SKM-1 (cell line): ENCODE measurements at regions not wholly inside any gene's neighbourhood (a gene's known extent, or its start where the extent isn't known, plus 50 kb on each side); places are given as distances from the start of the nearest gene placed in this dataset.

Experiments
- DNase-seq: peaks from one replicate; lab custom pipeline; 2025; ENCODE audit not compliant: unreplicated experiment; lab: John Stamatoyannopoulos, UW

DNA sequence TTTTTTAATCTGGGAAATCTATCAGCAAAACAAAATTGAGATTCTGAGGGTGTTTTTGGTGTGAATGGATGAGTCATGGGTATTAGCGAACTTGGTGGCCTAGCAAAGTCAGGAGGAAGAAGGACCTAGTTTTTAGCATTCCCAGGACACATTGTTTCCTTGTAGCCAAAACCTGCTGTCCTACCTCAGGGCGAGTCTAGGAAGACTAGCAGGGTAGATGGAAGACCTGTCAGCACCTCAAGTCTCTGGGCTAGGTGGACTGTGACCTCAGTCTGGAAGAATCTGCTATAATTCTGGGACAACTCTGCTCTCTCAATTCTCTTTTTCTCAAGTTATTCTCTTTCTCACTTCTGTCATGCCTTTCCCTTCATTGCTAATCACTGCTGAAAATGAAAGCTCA lies 1399.3 kb upstream of the LRRTM1 start:
- DNase-seq = no peak

DNA sequence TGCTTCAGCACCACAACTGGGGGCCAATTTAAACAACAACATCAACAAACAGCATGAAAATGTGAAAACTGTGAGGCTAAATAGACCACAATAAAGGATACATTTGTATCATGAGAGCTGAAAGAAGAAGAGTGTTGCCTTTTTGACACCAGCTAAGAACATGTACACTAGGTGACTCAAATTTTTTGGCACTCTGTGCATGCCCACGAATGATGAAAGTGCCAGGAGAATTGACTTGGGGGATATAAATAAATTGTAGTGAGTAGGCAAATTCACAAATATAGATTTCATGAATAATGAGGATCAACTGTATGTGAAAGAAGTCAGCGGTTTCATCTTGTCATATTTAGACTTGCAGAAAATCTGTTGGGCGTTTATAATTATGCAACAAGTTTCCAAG lies 1388.0 kb upstream of the LRRTM1 start:
- no peak for DNase-seq

DNA sequence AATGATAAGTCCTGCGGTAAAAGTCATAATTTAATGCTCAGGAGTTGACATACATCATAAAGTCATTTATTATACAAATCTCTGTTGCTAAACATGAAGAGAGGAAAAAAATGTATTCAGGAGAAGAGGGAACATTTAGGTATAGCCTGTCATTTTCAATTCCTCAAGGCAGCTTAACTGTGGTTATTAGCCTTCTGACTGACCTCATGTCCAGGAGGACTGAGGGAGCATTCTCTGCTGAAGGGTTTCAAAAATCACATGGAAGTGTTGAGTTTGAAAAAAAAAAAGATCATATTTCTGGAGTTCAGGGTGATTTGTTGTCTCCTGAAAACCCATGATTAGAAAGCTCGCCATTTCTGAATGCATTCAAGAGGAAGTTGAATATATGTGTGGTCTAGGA lies 1371.1 kb upstream of the LRRTM1 start:
- no peak for DNase-seq

DNA sequence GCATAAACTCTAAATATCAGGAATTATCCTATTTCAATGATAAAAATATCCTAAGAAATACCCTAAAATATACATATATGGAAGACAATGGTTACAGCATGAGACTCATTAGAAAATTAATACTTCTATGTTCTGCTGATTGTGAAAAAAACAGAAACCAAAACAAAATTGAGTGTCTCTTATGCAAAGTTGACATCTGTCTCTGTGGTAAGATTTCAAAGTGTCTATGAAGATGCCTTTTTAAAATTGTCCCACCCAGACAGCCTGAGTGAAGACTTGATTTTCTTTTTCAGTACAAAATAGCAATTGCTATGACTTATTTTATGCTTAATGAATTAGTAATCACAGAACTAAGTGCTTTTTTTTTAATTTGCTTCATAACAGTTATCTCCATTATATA lies 1368.4 kb upstream of the LRRTM1 start:
- no peak for DNase-seq

DNA sequence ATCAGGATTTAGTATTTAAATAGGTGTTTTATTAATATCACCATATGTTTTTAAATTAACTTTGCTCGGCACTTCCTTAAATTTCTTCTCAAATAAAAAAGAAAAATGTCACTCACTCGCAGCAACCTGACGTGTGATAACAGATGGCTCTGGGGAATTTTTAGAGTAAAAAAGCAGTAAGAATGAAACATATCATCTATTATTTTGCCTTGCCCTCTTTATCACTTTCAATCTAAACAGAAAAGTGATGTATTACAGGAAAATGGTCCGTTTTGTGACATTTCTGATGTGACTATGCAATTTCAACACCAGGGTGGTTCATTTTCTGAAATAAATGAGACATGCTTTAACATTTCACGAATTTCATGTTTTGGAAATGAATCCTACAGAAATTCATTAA lies 1368.0 kb upstream of the LRRTM1 start:
- no peak for DNase-seq

DNA sequence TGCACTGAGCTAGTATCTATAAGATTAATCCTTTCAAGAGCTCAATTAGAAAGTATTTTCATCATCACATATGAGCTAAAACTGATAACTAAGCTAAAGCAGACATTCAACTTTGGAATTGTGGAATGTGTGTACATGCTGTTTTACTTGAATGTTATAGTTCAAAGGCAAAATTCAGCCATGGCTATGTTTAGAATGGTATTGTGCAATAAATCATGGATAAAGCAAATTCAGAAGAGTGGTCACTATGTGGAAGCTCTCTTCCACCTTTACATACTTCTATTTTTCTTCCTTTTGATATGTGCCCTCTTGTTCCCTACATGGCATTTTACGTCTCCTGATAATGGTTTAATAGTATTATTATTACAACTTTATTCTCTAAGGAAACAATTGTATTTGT lies 1366.3 kb upstream of the LRRTM1 start:
- no peak for DNase-seq

DNA sequence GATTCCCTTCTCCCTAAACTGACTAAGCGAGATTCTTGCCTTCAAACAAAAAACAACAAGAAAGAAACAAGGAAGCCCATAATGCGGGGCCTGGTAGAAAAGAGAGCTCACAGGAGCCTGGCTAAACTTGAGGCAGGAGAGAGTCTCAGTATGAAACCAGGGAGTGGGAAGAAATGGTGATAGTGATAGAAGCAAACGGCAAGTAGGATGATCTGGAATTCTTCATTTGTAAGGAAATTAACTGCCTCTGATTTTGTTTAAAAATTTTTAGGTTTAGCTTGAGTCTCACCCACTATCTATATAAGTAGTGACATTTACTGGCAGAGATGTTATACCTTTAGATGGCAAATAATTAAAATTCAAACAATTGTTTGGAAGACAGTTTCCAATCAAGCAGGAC lies 1356.5 kb upstream of the LRRTM1 start:
- DNase-seq = no peak

DNA sequence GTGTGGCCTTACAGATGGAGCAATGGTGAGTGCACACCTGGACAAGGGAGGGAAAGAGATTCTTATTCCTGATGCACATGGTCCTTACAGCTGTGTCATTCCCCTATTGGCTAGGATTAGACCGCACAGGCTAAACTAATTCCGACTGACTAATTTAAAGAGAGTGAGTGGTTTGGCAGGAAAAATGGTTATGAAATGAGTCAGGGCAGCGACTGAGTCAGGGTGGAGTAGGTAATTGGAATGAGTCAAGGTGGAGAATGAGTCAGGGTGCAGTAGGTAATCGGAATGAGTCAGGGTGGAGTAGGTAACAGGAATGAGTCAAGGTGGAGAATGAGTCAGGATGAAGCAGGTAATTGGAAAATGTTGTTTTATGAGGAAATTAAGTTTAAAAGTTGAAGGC lies 1353.7 kb upstream of the LRRTM1 start:
- no peak for DNase-seq

DNA sequence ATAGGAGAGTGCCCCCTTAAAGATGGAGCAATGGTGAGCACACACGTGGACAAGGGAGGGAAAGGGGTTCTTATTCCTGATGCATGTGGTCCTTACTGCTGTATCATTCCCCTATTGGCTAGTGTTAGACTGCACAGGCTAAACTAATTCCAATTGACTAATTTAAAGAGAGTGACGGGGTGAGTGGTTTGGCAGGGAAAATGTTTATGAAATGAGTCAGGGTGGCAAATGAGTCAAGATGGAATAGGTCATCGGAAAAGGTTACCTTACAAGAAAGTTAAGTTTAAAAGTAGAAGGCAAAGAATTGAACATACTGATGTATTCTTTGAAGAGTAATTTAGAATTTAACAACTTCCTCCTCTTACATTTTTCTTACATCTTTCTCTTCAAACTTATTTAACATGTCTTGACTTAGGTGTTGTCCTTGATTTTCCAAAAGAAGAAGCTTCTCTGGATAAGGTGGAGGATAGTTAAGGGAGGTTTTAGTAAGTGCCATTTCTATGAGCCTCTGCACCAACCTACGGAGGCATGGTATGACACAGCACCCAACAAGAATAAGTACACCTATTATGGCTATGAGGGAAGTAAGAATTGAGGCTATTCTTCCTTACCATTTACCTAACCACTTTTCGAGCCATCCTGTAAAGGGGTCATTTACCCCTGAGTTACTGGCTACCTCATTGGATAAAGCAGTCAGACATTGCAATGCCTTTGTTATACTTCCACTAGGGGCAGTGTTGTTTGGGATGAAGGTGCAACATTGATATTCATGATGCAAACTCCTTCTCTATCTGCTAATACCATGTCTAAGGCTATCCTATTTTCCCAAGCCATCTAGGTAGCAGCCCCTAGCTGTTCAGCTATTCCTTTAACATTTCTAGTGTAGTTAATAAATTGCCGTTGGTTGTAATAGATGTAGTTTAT lies 1345.8 kb upstream of the LRRTM1 start:
- no peak for DNase-seq

DNA sequence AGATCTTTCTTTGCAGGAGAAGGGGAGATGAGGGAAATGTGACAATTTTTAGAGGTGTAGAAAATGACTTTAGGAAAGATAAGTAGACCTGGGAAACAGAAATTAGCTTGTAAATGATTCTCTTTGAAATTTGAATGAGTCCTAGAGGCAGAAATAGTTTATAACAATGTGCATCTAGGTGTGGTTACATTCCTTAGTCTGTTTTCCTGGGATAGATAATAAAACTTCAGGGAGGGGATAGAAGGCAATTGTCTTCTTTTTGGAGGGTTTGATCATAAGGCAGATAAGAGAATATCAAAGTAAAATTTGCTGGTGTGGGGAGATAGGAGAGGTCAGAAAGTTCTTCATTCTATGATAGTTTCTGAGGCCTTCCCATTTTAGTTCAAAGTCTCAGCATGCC lies 1344.3 kb upstream of the LRRTM1 start:
- no peak for DNase-seq

DNA sequence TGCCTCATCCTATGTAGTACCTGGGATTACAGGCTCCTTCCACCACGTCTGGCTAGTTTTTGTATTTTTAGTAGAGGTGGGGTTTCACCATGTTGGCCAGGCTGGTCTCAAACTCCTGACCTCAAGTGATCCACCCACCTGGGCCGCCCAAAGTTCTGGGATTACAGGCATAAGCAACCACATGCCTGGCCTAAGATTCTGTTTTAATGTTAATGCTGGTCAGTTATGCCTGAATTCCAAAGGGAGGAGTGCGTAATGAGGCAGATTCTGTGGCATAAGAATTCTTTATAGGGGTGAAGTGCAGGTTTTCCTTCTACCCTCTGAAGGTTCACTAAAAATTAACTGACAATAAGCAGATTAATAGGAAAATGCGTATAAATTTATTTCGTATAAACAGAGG lies 1343.8 kb upstream of the LRRTM1 start:
- no peak for DNase-seq

DNA sequence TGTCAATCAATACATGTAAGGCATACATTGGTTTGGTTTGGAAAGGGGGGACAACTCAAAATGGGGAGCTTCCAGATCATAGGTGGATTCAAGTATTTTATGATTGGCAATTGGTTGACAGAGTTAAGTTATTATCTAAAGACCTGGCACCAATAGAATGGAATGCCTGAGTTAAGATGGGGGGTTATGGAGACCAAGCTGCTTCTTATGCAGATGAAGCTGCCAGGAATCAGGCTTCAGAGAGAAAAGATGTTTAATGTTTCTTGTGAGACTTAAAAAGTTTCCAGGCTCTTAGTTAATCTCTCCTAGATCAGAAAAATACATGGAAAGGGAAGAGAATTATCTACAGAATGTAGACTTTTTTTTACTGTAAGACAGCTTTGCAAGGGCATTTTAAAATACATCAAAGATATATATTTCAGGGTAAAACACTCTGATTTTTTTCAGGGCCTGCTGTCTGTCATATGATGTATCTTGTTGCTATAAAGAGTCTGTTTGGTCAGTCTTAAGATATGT lies 1343.2 kb upstream of the LRRTM1 start:
- no peak for DNase-seq

DNA sequence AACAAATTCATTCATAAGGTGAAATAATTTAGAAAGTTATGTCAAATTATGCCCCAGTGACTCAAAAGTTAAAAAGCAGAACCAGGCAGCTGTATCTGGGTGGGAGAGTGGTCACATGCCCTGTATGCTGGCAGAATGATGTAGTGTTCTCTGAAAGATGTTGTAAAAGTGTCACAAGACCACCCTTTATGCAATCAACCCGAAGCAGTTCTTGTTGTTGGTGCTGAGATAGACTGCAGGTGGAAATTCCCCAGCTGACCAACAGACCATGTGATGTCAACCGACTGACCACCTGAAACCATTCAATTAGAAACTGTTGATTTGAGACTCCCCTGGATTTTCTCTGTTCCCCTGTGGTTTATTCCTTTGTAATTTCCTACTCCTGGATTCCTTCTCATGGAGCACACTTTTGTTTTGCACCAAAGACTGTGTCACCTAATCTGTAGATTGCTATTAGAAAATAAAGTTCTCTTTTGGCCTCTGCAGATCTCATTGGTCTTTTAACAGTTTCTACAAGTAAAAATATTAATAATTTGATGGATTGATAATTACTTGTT lies 1341.3 kb upstream of the LRRTM1 start:
- no peak for DNase-seq

DNA sequence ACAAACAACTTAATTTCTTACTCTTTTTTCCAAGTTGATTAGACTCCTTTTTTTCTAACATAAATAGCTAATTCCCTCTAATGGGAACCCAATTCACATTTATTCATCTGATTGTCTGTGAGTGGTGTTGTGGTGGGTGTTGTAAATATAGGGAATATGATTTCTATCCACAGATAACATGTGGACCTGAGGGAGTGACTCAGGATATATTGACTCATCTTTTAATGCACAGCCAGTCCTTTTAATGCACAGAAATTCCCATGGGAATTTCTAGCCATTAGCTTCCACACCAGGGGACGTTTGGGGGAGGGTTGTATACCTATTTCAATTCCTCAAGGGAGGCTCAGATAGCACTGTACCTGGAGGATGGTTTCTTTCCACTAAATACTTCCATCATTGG lies 1339.6 kb upstream of the LRRTM1 start:
- DNase-seq = no peak

DNA sequence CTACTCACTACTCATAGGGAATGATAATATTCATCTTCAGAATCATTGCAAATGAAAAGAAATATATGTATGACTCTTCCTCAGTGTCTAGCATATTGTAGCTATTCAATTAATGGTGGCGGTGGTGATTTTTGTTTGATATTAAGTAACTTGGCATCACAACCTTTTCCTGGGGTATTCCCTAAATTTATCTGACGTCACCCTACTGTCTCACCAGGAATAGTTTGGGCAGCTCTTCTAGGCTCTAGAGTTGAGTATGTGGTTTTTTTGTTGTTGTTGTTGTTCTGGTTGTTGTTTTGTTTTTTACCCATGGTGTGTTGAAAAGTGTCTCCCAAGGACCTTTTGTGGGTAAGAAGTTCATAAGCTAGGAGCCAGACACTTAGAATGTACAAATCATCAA lies 1320.3 kb upstream of the LRRTM1 start:
- no peak for DNase-seq

DNA sequence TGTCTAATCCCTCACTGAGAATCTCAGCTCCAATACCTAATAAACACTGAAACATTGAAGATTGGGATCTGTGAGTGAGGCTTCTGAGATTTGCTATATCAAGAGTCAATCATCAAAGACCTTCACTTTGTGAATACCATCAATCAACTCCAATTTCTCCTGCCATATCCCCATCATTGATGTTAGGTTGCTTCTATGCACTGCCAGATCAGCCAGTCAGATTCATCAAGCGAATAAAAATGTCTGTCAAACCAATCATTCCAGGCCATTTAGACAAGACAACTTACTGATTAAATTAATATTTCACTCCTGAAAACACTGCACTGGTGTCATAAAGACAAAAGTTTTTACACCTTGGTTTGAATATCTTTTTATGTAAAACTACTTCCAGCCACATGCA lies 1295.5 kb upstream of the LRRTM1 start:
- no peak for DNase-seq

DNA sequence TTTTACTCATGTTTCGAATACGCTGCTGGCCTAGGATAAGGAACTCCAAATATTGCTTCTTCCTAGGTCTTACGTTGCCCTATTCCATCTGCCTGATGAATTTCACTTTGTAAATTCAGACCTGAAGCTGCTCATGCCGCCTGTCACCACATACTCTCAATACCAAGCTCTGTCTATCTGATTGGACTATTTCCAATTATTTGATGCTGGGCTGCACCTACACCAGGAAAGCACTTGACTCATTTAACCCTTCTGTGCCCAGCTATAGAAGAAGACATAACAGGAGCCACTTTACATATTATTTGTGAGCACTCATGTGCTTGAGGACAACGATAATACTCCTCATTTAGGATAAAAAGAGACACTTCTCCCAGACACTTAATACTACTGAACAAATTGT lies 1293.9 kb upstream of the LRRTM1 start:
- DNase-seq = no peak

DNA sequence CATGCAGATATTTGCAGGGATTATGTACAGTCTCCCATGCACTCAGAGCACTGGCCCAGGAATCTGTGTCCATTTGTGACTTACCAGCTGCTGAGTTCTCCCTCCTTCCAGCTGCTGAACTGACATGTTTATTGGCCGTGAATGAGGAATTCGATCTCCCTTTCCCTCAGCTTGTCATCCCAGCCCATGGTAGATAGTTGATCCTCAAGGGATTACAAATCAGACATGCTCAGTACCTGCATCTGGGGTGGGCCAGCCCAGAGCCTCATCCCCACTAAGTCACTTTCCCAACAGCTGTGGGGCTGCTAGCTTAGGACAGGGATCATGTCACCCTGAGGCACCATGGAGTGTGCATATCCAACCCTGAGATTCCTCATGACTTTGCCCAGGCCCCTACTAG lies 1284.9 kb upstream of the LRRTM1 start:
- DNase-seq = no peak

DNA sequence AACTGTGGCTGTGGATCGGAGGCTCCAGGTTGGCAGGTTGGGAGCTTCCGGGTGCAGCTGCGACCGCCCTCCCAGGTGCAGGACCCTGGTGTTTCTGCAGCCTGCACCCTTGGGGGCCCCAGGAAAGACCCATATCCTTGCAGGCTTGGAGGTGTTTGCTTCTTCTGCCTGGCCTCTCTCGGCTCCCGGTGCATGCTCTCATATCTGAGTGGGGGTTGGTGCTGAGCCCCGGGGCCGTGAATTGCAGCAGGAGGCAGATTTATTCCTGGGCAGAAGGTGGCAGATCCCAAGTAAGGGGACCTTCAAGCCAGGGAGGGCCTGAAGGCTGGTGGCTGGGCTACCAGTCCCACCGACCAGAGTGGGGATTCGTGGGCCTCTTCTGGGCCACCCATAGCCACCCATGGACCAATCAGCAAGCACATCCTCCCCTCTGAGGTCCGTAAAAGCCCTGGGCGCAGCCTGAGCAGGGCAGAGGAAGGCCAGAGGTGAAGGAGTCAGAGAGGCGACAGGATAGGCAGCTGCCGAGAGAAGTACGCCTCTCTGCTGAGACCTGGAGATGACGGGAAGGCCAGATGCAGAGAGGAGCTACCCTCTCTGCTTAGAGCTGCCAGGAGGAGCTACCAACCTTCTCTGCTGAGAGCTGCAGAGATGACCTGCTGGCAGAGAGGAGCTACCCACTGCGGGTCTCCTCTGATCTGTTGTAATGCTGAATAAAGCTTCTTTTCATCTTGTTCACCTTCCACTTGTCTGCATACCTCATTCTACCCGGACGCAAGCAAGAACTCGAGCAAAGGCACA lies 1279.0 kb upstream of the LRRTM1 start:
- no peak for DNase-seq

DNA sequence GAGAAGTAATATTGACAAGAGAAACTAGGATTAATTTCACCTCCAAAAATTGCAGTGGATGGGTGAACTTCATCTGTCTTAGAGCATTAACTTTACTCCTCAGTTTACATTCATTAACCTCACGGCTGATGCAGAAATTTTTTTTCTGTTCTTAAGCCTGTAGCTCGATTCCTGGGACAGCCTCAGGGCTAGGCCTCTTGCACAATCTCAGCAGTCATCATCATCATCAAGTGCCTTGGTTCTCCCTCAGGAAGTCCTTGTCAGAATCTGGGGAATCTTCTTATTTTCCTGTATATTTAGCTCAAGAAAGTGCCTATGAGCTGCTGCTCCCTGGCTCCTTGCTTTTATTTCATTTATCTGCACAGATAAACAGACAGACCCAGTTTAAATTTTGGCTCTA lies 1272.2 kb upstream of the LRRTM1 start:
- no peak for DNase-seq

DNA sequence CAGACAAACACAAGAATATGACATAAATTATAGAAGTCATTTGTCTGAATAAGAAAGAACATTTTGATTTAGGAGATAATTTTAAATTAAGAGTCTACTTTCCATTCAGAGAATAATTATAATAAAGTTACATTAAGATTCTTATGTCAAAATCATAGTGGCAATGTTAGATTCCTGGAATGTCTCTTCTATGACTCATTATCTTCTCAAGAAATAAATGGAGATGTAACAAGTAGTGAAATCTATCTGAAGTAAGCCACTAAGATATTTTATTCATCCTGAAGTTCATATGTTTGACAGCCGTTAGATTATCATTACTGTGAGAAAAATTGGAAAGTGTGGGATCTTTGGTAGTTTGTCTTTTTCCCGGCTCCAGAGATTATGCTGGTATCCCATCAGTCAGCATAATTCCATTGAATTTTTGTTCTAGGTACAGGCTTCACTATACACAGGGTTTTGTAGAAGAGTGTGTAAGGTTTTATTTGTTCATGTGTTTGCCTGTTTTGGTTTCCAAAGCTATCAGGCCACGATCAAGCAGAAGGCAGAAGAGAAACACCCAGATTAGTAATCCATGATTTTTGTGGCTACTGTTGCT lies 1246.6 kb upstream of the LRRTM1 start:
- DNase-seq = no peak
